Putamen (tissue), 1 donor: ENCODE measurements at regions not wholly inside any gene's neighbourhood (a gene's known extent, or its start where the extent isn't known, plus 50 kb on each side); places are given as distances from the start of the nearest gene placed in this dataset.
"Not testable (repeated sequence)": the region's sequence is repeated elsewhere in the genome, so short reads cannot be mapped to it uniquely, and the experiment has no call there.

Experiments used
- DNase-seq: peaks from one replicate; pipeline ENCODE4 v3.0.0-alpha.2; 2016; ENCODE audit warnings: low spot score

- DNase-seq, result no peak
Measured at GRCh38 chr10:25076506-25077177, 60.2 kb downstream of the THNSL1 start.

GRCh38 chr10:25078658-25079431 lies 62.4 kb downstream of the THNSL1 start:
- no peak for DNase-seq

GRCh38 chr10:25080880-25081581 lies 64.6 kb downstream of the THNSL1 start:
- DNase-seq, result peak; percentile 94

GRCh38 chr10:25082276-25083204 lies 66.1 kb downstream of the THNSL1 start:
- no peak for DNase-seq

GRCh38 chr10:25083546-25084111 lies 67.2 kb downstream of the THNSL1 start:
- DNase-seq, result peak; percentile 86

GRCh38 chr10:25084447-25084846 lies 68.0 kb downstream of the THNSL1 start:
- no peak for DNase-seq

GRCh38 chr10:25094590-25094989 lies 78.2 kb downstream of the THNSL1 start:
- DNase-seq, result no peak

- DNase-seq, result no peak
Measured at GRCh38 chr10:25097669-25098411, 77.0 kb upstream of the GPR158 start.

- no peak for DNase-seq
Measured at GRCh38 chr10:25100141-25100540, 74.7 kb upstream of the GPR158 start.

- DNase-seq, result no peak
Measured at GRCh38 chr10:25101461-25102146, 73.2 kb upstream of the GPR158 start.

- DNase-seq, result no peak
Measured at GRCh38 chr10:25102147-25102822, 72.5 kb upstream of the GPR158 start.

GRCh38 chr10:25103703-25104102 lies 71.1 kb upstream of the GPR158 start:
- no peak for DNase-seq

GRCh38 chr10:25104441-25104840 lies 70.4 kb upstream of the GPR158 start:
- DNase-seq, result no peak

GRCh38 chr10:25105262-25105661 lies 69.5 kb upstream of the GPR158 start:
- no peak for DNase-seq

- DNase-seq, result no peak
Measured at GRCh38 chr10:25105743-25106260, 69.0 kb upstream of the GPR158 start.

GRCh38 chr10:25107756-25108155 lies 67.0 kb upstream of the GPR158 start:
- DNase-seq, result no peak

- not testable (repeated sequence) for DNase-seq
Measured at GRCh38 chr10:25109896-25110295, 64.9 kb upstream of the GPR158 start.

GRCh38 chr10:25112016-25112415 lies 62.8 kb upstream of the GPR158 start:
- DNase-seq, result no peak
